Urinary bladder (tissue), 3 donors: ENCODE measurements at regions not wholly inside any gene's neighbourhood (a gene's known extent, or its start where the extent isn't known, plus 50 kb on each side); places are given as distances from the start of the nearest gene placed in this dataset.

Experiments used
- DNase-seq: peaks from one replicate; pipeline ENCODE4 v3.0.0-alpha.2; 2015; ENCODE audit errors: extremely low spot score
- H3K27ac ChIP-seq: one replicate; pipeline ENCODE4 v1.5.1; 2013; ENCODE audit warnings: low read depth, mild to moderate bottlenecking, moderate library complexity
- H3K36me3 ChIP-seq: one replicate; pipeline ENCODE4 v1.6.1; 2013; ENCODE audit warnings: mild to moderate bottlenecking, moderate library complexity; ENCODE audit not compliant: insufficient read depth
- H3K4me1 ChIP-seq: one replicate; pipeline ENCODE4 v1.6.1; 2013; ENCODE audit warnings: mild to moderate bottlenecking, moderate library complexity; ENCODE audit not compliant: insufficient read depth
- H3K4me3 ChIP-seq: one replicate; pipeline ENCODE4 v1.5.1; 2013; ENCODE audit warnings: low read depth, low read length
- WGBS: extraction: QIAGEN DNeasy Blood & Tissue Kit; methylation state at CpG from one replicate; pipeline ENCODE4 v1.1.7; 2013; 5-methylcytosine and 5-hydroxymethylcytosine counted together
- donor health status: healthy with polysubstance abuse.
- donor health status: healthy.

DNA sequence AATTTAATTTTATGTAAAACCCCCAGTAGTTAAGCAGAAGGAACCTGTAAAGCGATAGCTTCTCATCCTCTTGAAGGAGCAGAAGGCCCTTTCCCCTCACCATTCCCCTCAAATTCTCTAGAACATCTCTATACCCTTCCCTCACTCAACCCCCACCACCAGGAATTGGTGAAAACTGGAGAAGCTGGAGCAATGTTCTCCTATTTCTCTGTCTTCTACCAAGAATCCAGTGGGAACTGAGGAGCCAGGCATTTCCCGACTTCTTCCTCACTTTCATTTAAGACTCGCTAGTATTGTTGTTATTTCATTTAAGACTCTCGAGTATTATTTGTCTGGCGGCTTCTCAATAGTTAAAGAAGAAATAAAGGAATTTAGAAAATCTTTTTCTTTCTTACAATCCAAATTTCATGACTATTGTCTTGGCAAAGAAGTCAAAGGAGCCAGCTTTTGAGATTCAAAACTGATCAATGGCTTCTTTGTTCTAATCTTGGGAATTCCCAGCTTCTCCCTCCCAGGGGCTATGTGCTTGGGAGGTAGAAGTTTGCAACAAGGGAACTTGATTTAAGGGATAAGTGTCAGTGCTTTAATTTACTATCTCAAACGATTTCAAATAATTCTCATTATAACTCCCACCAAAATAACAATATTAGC lies 253.3 kb upstream of the ADGRL2 start:
- DNase-seq, result no peak
- Histone ChIP-seq H3K27ac (no peak overlapping the region), H3K4me3 (no peak overlapping the region), H3K4me1 (no peaks in the 10 kb centered on the region), H3K36me3 (no peaks in the 10 kb centered on the region)
- 90% methylated on average over 6 of the region's 6 CpGs for WGBS

DNA sequence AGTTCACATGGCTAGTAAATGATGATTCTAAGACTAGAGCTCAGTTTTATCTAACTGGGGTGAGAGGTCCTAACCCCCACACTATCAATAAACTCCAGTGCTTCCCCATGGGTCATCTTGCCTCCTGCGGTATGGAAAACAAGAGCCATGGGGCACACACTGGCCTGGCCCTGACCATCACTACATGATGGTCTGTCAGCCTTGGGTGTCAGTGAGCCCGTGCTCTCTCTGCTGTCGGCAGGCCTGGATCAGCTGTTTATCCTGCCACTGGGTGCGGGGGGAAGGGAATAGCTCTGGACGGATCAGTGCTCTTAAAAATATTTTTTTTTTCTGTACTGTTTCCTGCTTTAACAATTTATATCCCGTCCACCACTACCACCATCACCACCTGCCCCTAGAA lies 255.0 kb upstream of the ADGRL2 start:
- no peak overlapping the region for H3K4me3 ChIP-seq
- H3K4me1 ChIP-seq, result no peaks in the 10 kb centered on the region
- no peaks in the 10 kb centered on the region for H3K36me3 ChIP-seq
- 89% methylated on average over 6 of the region's 6 CpGs for WGBS
- H3K27ac ChIP-seq, result no peak overlapping the region
- DNase-seq, result no peak

DNA sequence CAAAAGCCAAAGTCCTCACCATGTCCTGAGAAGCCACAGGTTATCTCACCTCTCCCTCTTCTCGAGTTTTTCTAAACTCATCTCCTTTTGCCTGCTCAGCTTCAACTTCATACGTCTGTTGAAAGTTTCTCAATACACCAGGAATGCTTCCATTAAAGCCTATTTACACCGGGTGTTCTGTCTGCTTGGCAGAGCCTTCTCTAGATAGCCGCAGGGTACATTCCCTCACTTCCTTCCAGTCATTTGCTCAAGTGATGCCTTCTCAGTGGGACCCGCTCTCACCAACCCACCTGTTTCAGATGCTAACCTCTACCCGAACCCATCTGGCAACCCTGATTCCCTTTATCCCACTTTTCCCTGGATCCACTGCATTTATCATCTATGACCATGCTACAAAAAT lies 257.0 kb upstream of the ADGRL2 start:
- 90% methylated on average over 6 of the region's 6 CpGs for WGBS
- no peaks in the 10 kb centered on the region for H3K36me3 ChIP-seq
- DNase-seq, result no peak

DNA sequence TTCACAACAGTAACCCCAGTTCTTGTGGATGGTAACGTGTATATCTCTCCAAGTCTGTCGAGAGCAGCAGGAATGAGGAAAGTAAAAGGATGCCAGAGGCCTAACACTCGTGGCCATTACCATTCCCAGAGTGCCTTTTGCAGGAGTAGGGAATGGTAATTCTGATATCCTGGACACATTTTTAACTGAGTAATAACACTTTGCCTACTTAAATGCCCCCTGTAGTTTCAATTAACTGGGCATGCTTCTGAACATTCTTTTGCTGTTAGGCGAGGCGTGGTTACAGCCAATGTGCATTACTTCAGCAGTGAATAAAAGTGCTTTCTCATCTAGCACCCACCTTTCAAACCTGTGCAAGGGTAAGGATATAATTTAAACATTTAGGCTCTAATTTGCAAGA lies 258.5 kb upstream of the ADGRL2 start:
- DNase-seq, result no peak
- 87% methylated on average over 5 of the region's 5 CpGs for WGBS

More for the DNA sequence above, 257.0 kb upstream of the ADGRL2 start:
- H3K27ac ChIP-seq, result no peak overlapping the region
- no peak overlapping the region for H3K4me3 ChIP-seq
- H3K4me1 ChIP-seq, result no peaks in the 10 kb centered on the region

DNA sequence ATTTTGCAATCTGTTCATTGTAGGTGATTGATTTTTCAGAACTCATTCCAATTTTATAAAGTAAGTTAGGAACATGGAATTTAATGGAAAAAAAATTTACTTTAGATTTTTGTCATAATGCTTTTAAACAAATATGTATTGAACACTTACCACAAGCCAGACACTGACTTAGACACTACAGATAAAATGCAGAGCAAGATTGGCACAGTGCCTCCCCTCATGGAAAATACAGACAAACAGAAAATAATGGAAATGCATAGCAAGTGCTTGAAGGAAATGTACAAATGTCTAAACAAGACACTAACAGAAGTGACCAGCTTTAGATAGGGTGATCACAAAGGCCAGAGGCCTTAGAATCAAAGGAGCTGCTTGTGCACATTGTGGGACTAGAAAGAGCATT lies 260.5 kb upstream of the ADGRL2 start:
- Histone ChIP-seq H3K4me1 (no peaks in the 10 kb centered on the region), H3K27ac (no peak overlapping the region), H3K36me3 (no peaks in the 10 kb centered on the region), H3K4me3 (no peak overlapping the region)
- DNase-seq, result no peak

More for the DNA sequence above, 258.5 kb upstream of the ADGRL2 start:
- Histone ChIP-seq H3K4me3 (no peak overlapping the region), H3K4me1 (no peaks in the 10 kb centered on the region), H3K27ac (no peak overlapping the region), H3K36me3 (no peaks in the 10 kb centered on the region)

DNA sequence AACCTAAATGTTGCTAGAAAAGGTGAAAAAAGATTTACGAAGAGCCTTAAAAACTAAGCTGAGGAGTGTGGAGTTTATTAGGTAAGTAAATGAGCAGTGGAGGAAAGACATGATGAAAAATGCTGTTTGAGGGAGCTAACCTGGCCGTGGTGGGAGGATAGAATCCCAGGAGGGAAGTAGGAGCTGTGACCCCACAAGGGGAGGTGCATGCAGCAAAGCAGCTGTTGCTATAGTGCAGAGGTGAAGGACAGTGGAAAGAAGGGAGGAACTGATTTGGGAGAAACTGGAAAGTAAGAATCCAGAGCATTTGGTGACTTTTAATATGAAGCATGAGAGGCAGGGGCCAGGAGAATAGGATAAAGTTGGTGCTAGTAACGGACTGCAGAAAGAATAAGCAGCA lies 271.7 kb upstream of the ADGRL2 start:
- WGBS, result 78% methylated on average over 3 of the region's 3 CpGs
- no peak overlapping the region for H3K27ac ChIP-seq
- H3K4me3 ChIP-seq, result no peak overlapping the region
- H3K4me1 ChIP-seq, result no peaks in the 10 kb centered on the region
- no peak for DNase-seq
- H3K36me3 ChIP-seq, result no peaks in the 10 kb centered on the region

DNA sequence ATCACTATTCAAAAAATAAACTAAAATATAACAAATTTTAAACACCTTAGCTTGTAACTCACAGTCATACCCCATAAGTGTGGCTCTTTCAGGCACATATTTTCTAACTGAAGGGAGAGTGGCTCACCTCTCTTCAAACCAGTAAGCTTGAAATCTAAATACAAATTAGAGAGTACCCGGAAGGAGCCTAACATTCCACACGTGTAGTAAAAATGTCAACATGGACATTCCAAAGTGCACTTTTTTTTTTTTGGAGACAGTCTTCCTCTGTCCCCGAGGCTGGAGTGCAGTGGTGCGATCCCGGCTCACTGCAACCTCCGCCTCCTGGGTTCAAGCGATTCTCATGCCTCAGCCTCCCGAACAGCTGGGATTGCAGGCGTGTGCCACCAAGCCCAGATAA lies 275.6 kb upstream of the ADGRL2 start:
- 71% methylated on average over 9 of the region's 9 CpGs for WGBS

DNA sequence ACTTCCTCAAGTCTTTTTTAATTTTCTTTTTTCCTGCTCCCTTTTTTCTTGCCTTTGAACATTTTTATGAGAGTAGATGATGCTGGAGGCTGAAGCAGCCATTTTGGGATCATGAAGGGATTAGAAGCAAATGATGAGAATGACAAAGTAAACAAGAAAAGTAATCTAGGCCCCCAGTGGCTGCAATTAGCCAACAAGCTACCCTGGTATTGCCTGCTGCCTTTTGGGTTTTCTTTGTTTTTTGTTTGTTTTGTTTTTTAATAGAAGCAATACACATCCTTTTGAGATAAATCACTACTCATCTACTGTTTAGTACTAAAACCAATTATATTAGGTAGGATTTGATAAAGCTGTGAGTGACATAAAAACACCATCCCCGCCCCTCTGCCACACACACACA lies 280.7 kb upstream of the ADGRL2 start:
- Histone ChIP-seq H3K36me3 (no peaks in the 10 kb centered on the region), H3K4me3 (no peak overlapping the region), H3K4me1 (no peaks in the 10 kb centered on the region), H3K27ac (no peak overlapping the region)
- DNase-seq, result no peak
- WGBS, result 98% methylated on average over 1 of the region's 1 CpG

More for the DNA sequence above, 275.6 kb upstream of the ADGRL2 start:
- DNase-seq, result no peak
- Histone ChIP-seq H3K27ac (no peak overlapping the region), H3K4me3 (no peak overlapping the region), H3K4me1 (no peaks in the 10 kb centered on the region), H3K36me3 (no peaks in the 10 kb centered on the region)

DNA sequence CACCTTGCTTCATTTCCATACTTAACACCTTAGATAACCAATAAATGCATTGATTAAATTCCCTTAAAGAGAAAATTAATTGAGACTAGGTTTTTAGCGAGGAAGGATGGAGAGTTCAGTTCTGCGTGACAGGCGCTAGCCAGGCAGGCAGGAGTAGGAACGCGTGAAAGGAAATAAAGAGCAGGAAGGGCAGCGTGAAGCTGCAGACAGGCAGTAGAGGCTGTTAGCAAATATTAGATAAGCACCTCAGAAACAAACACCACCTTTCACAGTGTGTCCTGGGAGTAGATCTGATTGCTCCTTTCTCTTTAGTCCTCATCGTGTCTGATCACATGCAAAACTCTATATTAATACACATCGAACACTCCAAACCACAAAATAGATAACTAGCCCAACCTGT lies 282.7 kb upstream of the ADGRL2 start:
- DNase-seq, result no peak
- Histone ChIP-seq H3K27ac (no peak overlapping the region), H3K36me3 (no peaks in the 10 kb centered on the region), H3K4me1 (no peaks in the 10 kb centered on the region), H3K4me3 (no peak overlapping the region)
- WGBS, result 68% methylated on average over 8 of the region's 8 CpGs

DNA sequence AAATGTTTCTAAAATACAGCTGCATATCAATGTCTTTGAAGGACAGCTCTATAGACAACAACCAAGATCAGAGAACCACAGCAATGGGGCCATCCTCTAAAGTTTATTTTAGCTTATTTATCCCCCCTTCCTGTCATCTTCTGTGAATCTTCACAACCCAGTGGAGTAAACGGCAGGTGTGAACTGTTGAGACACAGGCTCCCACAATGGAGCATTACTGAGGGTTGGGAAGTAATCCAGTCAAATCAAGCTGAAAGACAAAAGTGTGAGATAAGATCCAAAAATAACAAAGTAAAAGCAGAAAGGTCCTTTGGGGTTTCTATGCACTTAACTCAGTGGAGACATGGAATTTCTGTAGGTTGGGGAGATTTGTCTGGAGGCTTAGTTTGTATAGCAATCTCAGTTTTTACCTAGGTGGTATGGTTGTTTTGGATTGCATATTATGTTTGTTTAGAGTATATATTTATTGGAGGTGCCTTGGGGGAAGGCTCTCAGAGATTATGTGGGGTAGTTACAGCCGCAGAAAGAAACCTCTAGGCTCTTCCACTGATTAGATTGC lies 286.9 kb upstream of the ADGRL2 start:
- no peak overlapping the region for H3K27ac ChIP-seq
- whole genome bisulfite sequencing, result 83% methylated on average over 2 of the region's 2 CpGs

DNA sequence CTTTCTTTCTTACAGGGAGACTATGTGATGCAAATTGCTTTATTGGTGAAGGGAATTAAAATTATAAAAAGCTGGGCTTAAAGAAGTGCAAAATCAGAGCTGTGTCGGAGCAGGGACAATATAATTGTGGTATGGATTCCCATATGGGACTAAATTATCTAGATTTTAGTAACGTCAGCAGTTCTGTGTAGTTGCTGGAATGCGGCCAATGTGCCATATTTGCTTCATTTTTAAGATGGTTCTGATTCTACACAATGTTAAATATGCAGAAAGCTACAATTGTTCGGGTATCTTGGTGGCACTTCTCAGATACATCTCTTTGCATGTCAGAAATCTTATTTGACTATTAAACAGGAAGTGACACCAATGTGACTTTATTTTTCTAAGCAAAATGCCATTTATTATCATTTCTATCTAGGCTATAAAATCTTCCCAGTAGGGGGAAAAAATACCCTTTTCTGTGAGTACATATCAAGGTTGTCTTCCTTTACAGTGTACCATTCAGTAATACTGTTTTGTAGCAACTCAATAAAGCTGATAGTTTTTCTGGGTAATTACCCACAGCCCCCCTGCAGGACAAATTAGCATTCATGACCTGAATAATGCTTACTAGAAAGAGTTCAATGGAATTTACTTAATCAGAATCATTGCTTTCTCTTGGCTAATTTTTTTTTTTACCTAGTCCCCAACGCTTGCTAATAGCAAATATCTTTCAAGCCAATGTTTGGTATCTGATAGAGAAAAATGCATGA lies 288.3 kb upstream of the ADGRL2 start:
- no peak overlapping the region for H3K27ac ChIP-seq
- no peaks in the 10 kb centered on the region for H3K36me3 ChIP-seq
- DNase-seq, result no peak
- WGBS, result 68% methylated on average over 5 of the region's 5 CpGs
- no peaks in the 10 kb centered on the region for H3K4me1 ChIP-seq
- H3K4me3 ChIP-seq, result no peak overlapping the region

More for the DNA sequence above, 286.9 kb upstream of the ADGRL2 start:
- DNase-seq, result no peak
- Histone ChIP-seq H3K36me3 (no peaks in the 10 kb centered on the region), H3K4me3 (no peak overlapping the region), H3K4me1 (no peaks in the 10 kb centered on the region)

DNA sequence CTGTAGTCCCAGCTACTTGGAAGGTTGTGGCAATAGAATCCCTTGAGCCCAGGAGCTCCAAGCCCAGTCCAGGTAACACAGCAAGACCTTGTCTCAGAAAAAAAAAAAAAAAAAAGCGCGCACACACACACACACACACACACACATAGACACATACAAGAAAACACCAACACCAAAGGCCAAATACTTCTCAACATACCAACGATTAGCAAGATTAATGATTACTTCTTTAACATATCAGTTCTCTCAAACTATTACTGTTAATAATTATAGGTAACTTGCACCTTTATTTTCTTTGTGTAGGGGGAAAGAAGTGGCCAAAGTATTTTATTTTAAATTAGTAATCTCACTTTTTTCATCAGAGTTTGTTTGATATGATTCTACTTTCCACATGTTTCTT lies 289.5 kb upstream of the ADGRL2 start:
- no peak for DNase-seq
- no peak overlapping the region for H3K27ac ChIP-seq
- WGBS, result 93% methylated on average over 3 of the region's 3 CpGs
- no peaks in the 10 kb centered on the region for H3K36me3 ChIP-seq
- no peak overlapping the region for H3K4me3 ChIP-seq
- H3K4me1 ChIP-seq, result no peaks in the 10 kb centered on the region

DNA sequence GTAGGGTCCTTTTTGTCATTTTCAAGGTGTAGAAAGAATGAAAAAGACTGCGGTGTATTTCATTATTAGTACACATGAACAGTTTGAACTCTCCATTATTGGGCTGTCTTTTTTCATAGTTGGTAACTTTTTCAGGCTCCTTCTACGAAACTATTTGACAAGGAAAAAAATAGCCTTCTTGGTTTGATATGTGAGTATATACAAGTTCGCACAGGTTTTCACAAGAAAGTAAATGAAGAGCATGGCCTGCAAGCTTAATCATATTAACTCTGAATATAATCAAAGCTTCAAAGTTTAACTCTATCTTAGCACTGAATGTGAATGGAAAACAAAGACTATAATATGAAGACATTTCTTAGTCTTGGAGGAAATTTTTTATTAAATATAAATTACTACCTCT lies 290.0 kb upstream of the ADGRL2 start:
- H3K4me3 ChIP-seq, result no peak overlapping the region

DNA sequence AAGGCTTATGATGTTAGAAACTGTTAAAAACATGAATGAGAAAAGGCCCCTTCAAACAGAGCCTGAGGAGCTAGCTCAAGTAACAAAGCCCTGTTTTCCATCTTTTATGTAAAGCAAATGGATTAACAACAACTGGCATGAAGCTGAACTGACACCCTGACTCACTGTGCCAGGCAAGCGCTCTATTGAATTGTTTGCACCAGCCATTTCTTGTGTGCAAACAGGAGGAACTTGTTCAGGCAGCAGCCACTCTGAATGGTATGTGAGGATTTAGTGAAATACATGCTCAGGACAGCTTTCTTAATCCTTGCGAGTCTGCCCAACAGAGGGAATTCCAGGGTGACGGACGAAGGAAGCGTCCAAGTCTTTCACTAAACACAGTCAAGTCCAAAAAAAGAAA lies 291.1 kb upstream of the ADGRL2 start:
- no peak for DNase-seq
- no peak overlapping the region for H3K27ac ChIP-seq
- no peaks in the 10 kb centered on the region for H3K36me3 ChIP-seq
- no peaks in the 10 kb centered on the region for H3K4me1 ChIP-seq
- no peak overlapping the region for H3K4me3 ChIP-seq
- 27% methylated on average over 5 of the region's 5 CpGs for WGBS

More for the DNA sequence above, 290.0 kb upstream of the ADGRL2 start:
- H3K27ac ChIP-seq, result no peak overlapping the region
- DNase-seq, result no peak
- no peaks in the 10 kb centered on the region for H3K4me1 ChIP-seq
- H3K36me3 ChIP-seq, result no peaks in the 10 kb centered on the region
- WGBS, result 85% methylated on average over 3 of the region's 3 CpGs
